ENCODE measurements at regions not wholly inside any gene's neighbourhood (a gene's known extent, or its start where the extent isn't known, plus 50 kb on each side); places are given as distances from the start of the nearest gene placed in this dataset.

GRCh38 chr18:6624661-6625311, 104.7 kb upstream of the ARHGAP28 start:
- Histone ChIP-seq H3K9ac (ENCODE audit: low read length) (no peak overlapping the region), H3K9me2 (ENCODE audit: low read depth, low read length) (no peaks in the 10 kb centered on the region), H3K27me3 (ENCODE audit: insufficient read depth, low read length) (no peaks in the 10 kb centered on the region), H3K36me3 (ENCODE audit: insufficient read depth, low read length) (no peaks in the 10 kb centered on the region), H2AFZ (ENCODE audit: low read length) (no peak overlapping the region), H3K4me1 (ENCODE audit: insufficient read depth, low read length, severe bottlenecking) (no peaks in the 10 kb centered on the region), H3K9me3 (ENCODE audit: low read length) (no peaks in the 10 kb centered on the region), H3K4me2 (ENCODE audit: low read length) (no peak overlapping the region), H4K20me1 (ENCODE audit: insufficient read depth, low read length) (no peaks in the 10 kb centered on the region), H3K4me3 (ENCODE audit: low read depth, low read length, poor library complexity, severe bottlenecking) (no peak overlapping the region), H3K27ac (ENCODE audit: low read depth, low read length, poor library complexity, severe bottlenecking) (no peak overlapping the region), H3K79me2 (ENCODE audit: insufficient read depth, low read length) (no peaks in the 10 kb centered on the region), H3F3A (ENCODE audit: insufficient read depth, low read length) (no peaks in the 10 kb centered on the region)
- no peak for TF ChIP-seq EZH2 (IDR thresholded peaks at IDR 0.05; ENCODE audit: borderline replicate concordance, low read length)
- TF ChIP-seq, protein P1, sequence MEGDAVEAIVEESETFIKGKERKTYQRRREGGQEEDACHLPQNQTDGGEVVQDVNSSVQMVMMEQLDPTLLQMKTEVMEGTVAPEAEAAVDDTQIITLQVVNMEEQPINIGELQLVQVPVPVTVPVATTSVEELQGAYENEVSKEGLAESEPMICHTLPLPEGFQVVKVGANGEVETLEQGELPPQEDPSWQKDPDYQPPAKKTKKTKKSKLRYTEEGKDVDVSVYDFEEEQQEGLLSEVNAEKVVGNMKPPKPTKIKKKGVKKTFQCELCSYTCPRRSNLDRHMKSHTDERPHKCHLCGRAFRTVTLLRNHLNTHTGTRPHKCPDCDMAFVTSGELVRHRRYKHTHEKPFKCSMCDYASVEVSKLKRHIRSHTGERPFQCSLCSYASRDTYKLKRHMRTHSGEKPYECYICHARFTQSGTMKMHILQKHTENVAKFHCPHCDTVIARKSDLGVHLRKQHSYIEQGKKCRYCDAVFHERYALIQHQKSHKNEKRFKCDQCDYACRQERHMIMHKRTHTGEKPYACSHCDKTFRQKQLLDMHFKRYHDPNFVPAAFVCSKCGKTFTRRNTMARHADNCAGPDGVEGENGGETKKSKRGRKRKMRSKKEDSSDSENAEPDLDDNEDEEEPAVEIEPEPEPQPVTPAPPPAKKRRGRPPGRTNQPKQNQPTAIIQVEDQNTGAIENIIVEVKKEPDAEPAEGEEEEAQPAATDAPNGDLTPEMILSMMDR (IDR thresholded peaks at IDR 0.05; ENCODE audit: low read length) = no peak

GRCh38 chr18:6625481-6625880, 104.0 kb upstream of the ARHGAP28 start:
- no peaks in the 10 kb centered on the region for H3F3A ChIP-seq (ENCODE audit: insufficient read depth, low read length)
- no peaks in the 10 kb centered on the region for H4K20me1 ChIP-seq (ENCODE audit: insufficient read depth, low read length)
- no peaks in the 10 kb centered on the region for H3K4me1 ChIP-seq (ENCODE audit: insufficient read depth, low read length, severe bottlenecking)
- H3K27ac ChIP-seq (ENCODE audit: low read depth, low read length, poor library complexity, severe bottlenecking) = no peak overlapping the region
- H2AFZ ChIP-seq (ENCODE audit: low read length) = no peak overlapping the region
- H3K4me3 ChIP-seq (ENCODE audit: low read depth, low read length, poor library complexity, severe bottlenecking) = no peak overlapping the region
- H3K9me3 ChIP-seq (ENCODE audit: low read length) = no peaks in the 10 kb centered on the region
- TF ChIP-seq, protein P1 (IDR thresholded peaks at IDR 0.05; ENCODE audit: low read length) = no peak
- TF ChIP-seq EZH2 (IDR thresholded peaks at IDR 0.05; ENCODE audit: borderline replicate concordance, low read length) = no peak
- H3K4me2 ChIP-seq (ENCODE audit: low read length) = no peak overlapping the region
- H3K79me2 ChIP-seq (ENCODE audit: insufficient read depth, low read length) = no peaks in the 10 kb centered on the region
- H3K36me3 ChIP-seq (ENCODE audit: insufficient read depth, low read length) = no peaks in the 10 kb centered on the region
- no peaks in the 10 kb centered on the region for H3K27me3 ChIP-seq (ENCODE audit: insufficient read depth, low read length)
- no peaks in the 10 kb centered on the region for H3K9me2 ChIP-seq (ENCODE audit: low read depth, low read length)
- no peak overlapping the region for H3K9ac ChIP-seq (ENCODE audit: low read length)

DNA sequence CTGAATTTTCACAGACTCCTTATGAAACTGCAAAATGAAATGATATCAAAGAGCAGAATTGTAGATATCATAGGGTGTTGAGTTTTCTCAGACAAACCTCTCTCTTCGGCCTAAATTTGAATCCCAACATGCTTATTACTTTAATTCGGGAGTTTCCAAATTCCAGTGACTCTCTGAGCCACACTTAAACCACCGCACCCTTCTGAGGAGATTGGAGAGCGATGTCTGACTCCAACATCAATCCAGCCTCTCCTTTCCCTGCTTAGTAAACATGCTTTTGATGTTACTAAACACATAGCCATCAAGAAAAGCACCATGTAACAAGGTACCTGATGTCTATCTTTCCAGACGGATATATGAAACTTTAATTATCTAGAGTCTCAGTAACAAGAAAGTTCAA, 103.1 kb upstream of the ARHGAP28 start:
- Histone ChIP-seq H3K79me2 (ENCODE audit: insufficient read depth, low read length) (no peaks in the 10 kb centered on the region), H3K4me2 (ENCODE audit: low read length) (no peak overlapping the region), H3K9ac (ENCODE audit: low read length) (no peak overlapping the region), H3K4me3 (ENCODE audit: low read depth, low read length, poor library complexity, severe bottlenecking) (no peak overlapping the region), H2AFZ (ENCODE audit: low read length) (no peak overlapping the region), H3K36me3 (ENCODE audit: insufficient read depth, low read length) (no peaks in the 10 kb centered on the region), H3K9me2 (ENCODE audit: low read depth, low read length) (no peaks in the 10 kb centered on the region), H3K27ac (ENCODE audit: low read depth, low read length, poor library complexity, severe bottlenecking) (no peak overlapping the region), H4K20me1 (ENCODE audit: insufficient read depth, low read length) (no peaks in the 10 kb centered on the region), H3F3A (ENCODE audit: insufficient read depth, low read length) (no peaks in the 10 kb centered on the region), H3K27me3 (ENCODE audit: insufficient read depth, low read length) (no peaks in the 10 kb centered on the region), H3K4me1 (ENCODE audit: insufficient read depth, low read length, severe bottlenecking) (no peaks in the 10 kb centered on the region), H3K9me3 (ENCODE audit: low read length) (no peaks in the 10 kb centered on the region)
- TF ChIP-seq EZH2 (IDR thresholded peaks at IDR 0.05; ENCODE audit: borderline replicate concordance, low read length) = no peak
- TF ChIP-seq, protein P1 (IDR thresholded peaks at IDR 0.05; ENCODE audit: low read length) = no peak

All from OCI-LY1 (cell line).